PFSK-1 (cell line): ENCODE measurements at regions not wholly inside any gene's neighbourhood (a gene's known extent, or its start where the extent isn't known, plus 50 kb on each side); places are given as distances from the start of the nearest gene placed in this dataset.

ENCODE experiments used
- FOXP2 ChIP-seq: optimal IDR thresholded peaks from 2 replicates; pipeline ENCODE3; 2011; ENCODE audit warnings: borderline replicate concordance, control low read depth, inconsistent platforms; ENCODE audit not compliant: insufficient read depth; ENCODE audit errors: extremely low read length, extremely low read depth
- POLR2AphosphoS5 ChIP-seq: IDR thresholded peaks from 2 replicates; pipeline ENCODE4 v1.6.1; 2012; ENCODE audit warnings: low read depth, mild to moderate bottlenecking, control low read depth, low read length, moderate library complexity
- REST ChIP-seq, 2 experiments: IDR thresholded peaks; 2 replicates each; pipeline versions ENCODE4 v1.6.1 to v1.8.0; 2011 to 2012; ENCODE audit warnings: low read depth in 2 of 2, low read length in 2 of 2, control low read depth in 1 of 2, inconsistent platforms in 1 of 2, mild to moderate bottlenecking in 1 of 2, moderate library complexity in 1 of 2; ENCODE audit not compliant: insufficient read depth in 1 of 2
- SIN3A ChIP-seq: IDR thresholded peaks from 2 replicates; pipeline ENCODE4 v1.6.1; 2012; ENCODE audit warnings: mild to moderate bottlenecking, low read length, moderate library complexity, borderline replicate concordance; ENCODE audit not compliant: insufficient read depth

- TF ChIP-seq POLR2AphosphoS5, result no peak
- TF ChIP-seq SIN3A, result no peak
- no peak for TF ChIP-seq REST (IDR thresholded peaks at IDR 0.05; ENCODE audit: insufficient read depth in 1 of 2, low read depth in 2 of 2, low read length in 2 of 2)
- no peak for TF ChIP-seq FOXP2
Measured at GRCh38 chr16:86316967-86317812, 193.1 kb upstream of the FOXF1 start.
